A549 (cell line): ENCODE measurements at regions not wholly inside any gene's neighbourhood (a gene's known extent, or its start where the extent isn't known, plus 50 kb on each side); places are given as distances from the start of the nearest gene placed in this dataset.

ENCODE experiments used
- ATAC-seq, 2 experiments: fragments of 200-7000 bp in 1 of 2; fragments of >200 bp in 1 of 2; cut with Nextera tagmentation in 1 of 2; cut with Tn5 transposase in 1 of 2; 3 replicates each; pipeline versions ENCODE4 v1.8.0 to v1.9.1; 2018 to 2020; ENCODE audit warnings: mild to moderate bottlenecking in 1 of 2, moderate library complexity in 1 of 2
- CTCF ChIA-PET: fragments of 300-600 bp; sonication (Branson Sonifier 250); formaldehyde crosslinking; extraction: SDS; loops from one replicate; lab custom pipeline; 2021; ENCODE audit warnings: antibody characterized with exemption, inconsistent platforms; lab: Yijun Ruan, JAX
- POLR2A ChIA-PET: fragments of 350-600 bp; formaldehyde crosslinking; extraction: SDS; loops from one replicate; lab custom pipeline; 2021; ENCODE audit warnings: antibody characterized with exemption, inconsistent platforms; lab: Yijun Ruan, JAX
- DNase-seq, 2 experiments: peaks; one replicate each; pipeline versions ENCODE4 v3.0.0 to v3.0.0-alpha.2; 2011 to 2016; ENCODE audit warnings: low read depth in 1 of 2, low spot score in 1 of 2
- FAIRE-seq: peaks from 2 replicates; lab custom pipeline; 2011; peaks lifted over from hg19 to GRCh38; lab: Jason Lieb, UNC
- H3K27ac ChIP-seq, 2 experiments: fragments of >200 bp; sonication (Bioruptor Twin); formaldehyde crosslinking; 3 replicates each; pipeline ENCODE4 v1.5.1; 2016 to 2017
- H3K4me1 ChIP-seq: fragments of >200 bp; sonication (Bioruptor Twin); formaldehyde crosslinking; 3 replicates; pipeline ENCODE4 v1.6.1; 2016
- H3K4me2 ChIP-seq: fragments of >200 bp; sonication (Bioruptor Twin); formaldehyde crosslinking; 3 replicates; pipeline ENCODE4 v1.6.1; 2016
- H3K4me3 ChIP-seq: fragments of >200 bp; sonication (Bioruptor Twin); formaldehyde crosslinking; 3 replicates; pipeline ENCODE4 v1.5.1; 2016
- H3K9me3 ChIP-seq: fragments of >200 bp; sonication (Bioruptor Twin); formaldehyde crosslinking; 3 replicates; pipeline ENCODE4 v1.6.1; 2016
- BCL3 ChIP-seq: fragments of >200 bp; sonication (Bioruptor Twin); formaldehyde crosslinking; IDR thresholded peaks from 3 replicates; pipeline ENCODE4 v1.6.1; 2016
- CEBPB ChIP-seq, 2 experiments: fragments of >200 bp in 1 of 2; sonication (Bioruptor Twin) in 1 of 2; formaldehyde crosslinking in 1 of 2; IDR thresholded peaks; 2 replicates each; pipeline ENCODE4 v1.6.1; 2012 to 2016
- CHD2 ChIP-seq: fragments of 150-350 bp; IDR thresholded peaks from 2 replicates; pipeline ENCODE4 v1.6.1; 2014; ENCODE audit warnings: low read length; ENCODE audit not compliant: partially characterized antibody
- CHD4 ChIP-seq: fragments of 200-600 bp; sonication (generic); IDR thresholded peaks from 2 replicates; pipeline ENCODE4 v1.6.1; 2016; ENCODE audit warnings: antibody characterized with exemption, mild to moderate bottlenecking, borderline replicate concordance
- E2F6 ChIP-seq: IDR thresholded peaks from 2 replicates; pipeline ENCODE4 v1.6.1; 2012; ENCODE audit warnings: low read depth, borderline replicate concordance
- EP300 ChIP-seq, 2 experiments: fragments of >200 bp; sonication (Bioruptor Twin); formaldehyde crosslinking; IDR thresholded peaks; 2 replicates in 1 of 2; 3 replicates in 1 of 2; pipeline ENCODE4 v1.6.1; 2016 to 2017
- FOSL2 ChIP-seq, 2 experiments: fragments of 450-650 bp in 1 of 2; fragments of >200 bp in 1 of 2; sonication (Bioruptor Twin) in 1 of 2; formaldehyde crosslinking; IDR thresholded peaks; 2 replicates each; pipeline versions ENCODE4 v1.5.0 to v1.6.1; 2016 to 2020; ENCODE audit warnings: mild to moderate bottlenecking in 1 of 2, moderate library complexity in 1 of 2
- FOXS1 ChIP-seq: fragments of 250-450 bp; sonication (Bioruptor Pico); IDR thresholded peaks from 2 replicates; pipeline ENCODE4 v1.5.0; 2020; ENCODE audit warnings: mild to moderate bottlenecking, moderate library complexity
- GATA3 ChIP-seq: IDR thresholded peaks from 2 replicates; pipeline ENCODE4 v1.6.1; 2012; ENCODE audit warnings: borderline replicate concordance
- HEYL ChIP-seq: fragments of 250-450 bp; sonication (Bioruptor Pico); IDR thresholded peaks from 2 replicates; pipeline ENCODE4 v1.8.0; 2021; ENCODE audit warnings: mild to moderate bottlenecking, moderate library complexity
- HOXA7 ChIP-seq: fragments of 250-450 bp; sonication (Bioruptor Pico); IDR thresholded peaks from 2 replicates; pipeline ENCODE4 v1.5.0; 2020; ENCODE audit warnings: mild to moderate bottlenecking, moderate library complexity
- HOXB5 ChIP-seq: fragments of 250-450 bp; sonication (Bioruptor Pico); IDR thresholded peaks from 2 replicates; pipeline ENCODE4 v1.5.0; 2020; ENCODE audit warnings: mild to moderate bottlenecking, moderate library complexity
- JUN ChIP-seq, 2 experiments: fragments of >200 bp; sonication (Bioruptor Twin); formaldehyde crosslinking; IDR thresholded peaks; 2 replicates in 1 of 2; 3 replicates in 1 of 2; pipeline ENCODE4 v1.6.1; 2016 to 2017
- KDM5A ChIP-seq: fragments of 200-600 bp; sonication (generic); IDR thresholded peaks from 2 replicates; pipeline ENCODE4 v1.6.1; 2016; ENCODE audit warnings: antibody characterized with exemption, mild to moderate bottlenecking
- MAFK ChIP-seq: fragments of 450-650 bp; IDR thresholded peaks from 2 replicates; pipeline ENCODE4 v1.6.1; 2014; ENCODE audit not compliant: partially characterized antibody
- NFE2L2 ChIP-seq: fragments of 150-350 bp; conservative IDR thresholded peaks from 2 replicates; pipeline ENCODE4 v1.6.1; 2014; ENCODE audit warnings: low read length
- PHF8 ChIP-seq: fragments of 200-600 bp; sonication (generic); IDR thresholded peaks from 2 replicates; pipeline ENCODE4 v1.6.1; 2016; ENCODE audit warnings: low read depth, mild to moderate bottlenecking, antibody characterized with exemption, moderate library complexity, borderline replicate concordance
- POLR2AphosphoS2 ChIP-seq: conservative IDR thresholded peaks from 2 replicates; pipeline ENCODE4 v1.6.1; 2012; ENCODE audit warnings: low read length, improper control_type of control experiment, inconsistent platforms
- RCOR1 ChIP-seq: fragments of 150-350 bp; IDR thresholded peaks from 2 replicates; pipeline ENCODE4 v1.6.1; 2014; ENCODE audit warnings: antibody characterized with exemption, low read length, low read depth
- REST ChIP-seq: fragments of 200-600 bp; sonication (generic); IDR thresholded peaks from 2 replicates; pipeline ENCODE4 v1.6.1; 2016; ENCODE audit warnings: antibody characterized with exemption, mild to moderate bottlenecking, moderate library complexity
- SMC3 ChIP-seq: fragments of >200 bp; sonication (Bioruptor Twin); formaldehyde crosslinking; IDR thresholded peaks from 3 replicates; pipeline ENCODE4 v1.6.1; 2018; ENCODE audit warnings: inconsistent platforms
- USF2 ChIP-seq: fragments of 450-650 bp; IDR thresholded peaks from 2 replicates; pipeline ENCODE4 v1.6.1; 2014; ENCODE audit warnings: antibody characterized with exemption
- ZFP36 ChIP-seq: fragments of 450-650 bp; IDR thresholded peaks from 2 replicates; pipeline ENCODE4 v1.6.1; 2014; ENCODE audit warnings: borderline replicate concordance; ENCODE audit not compliant: partially characterized antibody
- ZSCAN20 ChIP-seq: fragments of 250-450 bp; sonication (Bioruptor Pico); IDR thresholded peaks from 2 replicates; pipeline ENCODE4 v1.8.0; 2022; ENCODE audit warnings: mild to moderate bottlenecking, moderate library complexity
- WGBS: methylation state at CpG from one replicate; pipeline ENCODE4 v1.1.6; 2017; ENCODE audit errors: missing lambda C conversion rate; 5-methylcytosine and 5-hydroxymethylcytosine counted together

- TF ChIP-seq USF2 (no peak), HOXA7 (no peak)
These were observed 395.7 kb upstream of the ZNF462 start (continued) for GRCh38 chr9:106467113-106467864.

GRCh38 chr9:106467865-106468164 lies 395.2 kb upstream of the ZNF462 start:
- no peak overlapping the region for H3K27ac ChIP-seq
- no peaks in the 10 kb centered on the region for H3K4me1 ChIP-seq
- POLR2A ChIA-PET: no interaction called here
- DNase-seq: no peak
- TF ChIP-seq HEYL (CRISPR knock-in tag) (no peak), NFE2L2 (no peak), KDM5A (no peak), SMC3 (no peak), PHF8 (no peak), CHD4 (no peak), FOXS1 (no peak), EP300 (IDR thresholded peaks at IDR 0.05) (no peak), GATA3 (no peak), FOSL2 (IDR thresholded peaks at IDR 0.05) (no peak), FOSL2 (CRISPR knock-in tag; IDR thresholded peaks at IDR 0.05) (no peak), HOXB5 (no peak), E2F6 (no peak), ZFP36 (no peak), CHD2 (no peak), ZSCAN20 (CRISPR knock-in tag) (no peak), MAFK (no peak)
- TF ChIP-seq, all 56 proteins: peak for 0
- H3K4me2 ChIP-seq: no peak overlapping the region
- ATAC-seq: no peak
- FAIRE-seq: no peak
- no peaks in the 10 kb centered on the region for H3K9me3 ChIP-seq
- WGBS: 88% methylated on average over 1 of the region's 1 CpG
- no peak overlapping the region for H3K4me3 ChIP-seq
- CTCF ChIA-PET: no interaction called here

- Histone ChIP-seq H3K4me1 (no peaks in the 10 kb centered on the region), H3K4me2 (no peak overlapping the region), H3K9me3 (no peaks in the 10 kb centered on the region), H3K27ac (no peak overlapping the region), H3K4me3 (no peak overlapping the region)
- TF ChIP-seq RCOR1 (no peak), BCL3 (no peak), CHD2 (no peak), CEBPB (IDR thresholded peaks at IDR 0.05) (no peak), JUN (IDR thresholded peaks at IDR 0.05) (no peak), POLR2AphosphoS2 (no peak), MAFK (no peak), REST (no peak), GATA3 (no peak), KDM5A (no peak), CHD4 (no peak)
- ATAC-seq (no peak), FAIRE-seq (no peak), DNase-seq (no peak)
- POLR2A ChIA-PET: no interaction called here
- CTCF ChIA-PET: no interaction called here
These were observed 394.5 kb upstream of the ZNF462 start for GRCh38 chr9:106468431-106468830.
